GM23338 (cell line): ENCODE measurements at regions not wholly inside any gene's neighbourhood (a gene's known extent, or its start where the extent isn't known, plus 50 kb on each side); places are given as distances from the start of the nearest gene placed in this dataset.
A peak's percentile ranks its signal among the peaks of the same experiment; 100 is the strongest.

Experiments used
- ATAC-seq: fragments of 200-7000 bp; cut with Tn5 transposase; 3 replicates; pipeline ENCODE4 v1.9.1; 2020
- DNase-seq: peaks from one replicate; pipeline ENCODE4 v3.0.0-alpha.2; 2015; ENCODE audit warnings: low spot score
- H2AFZ ChIP-seq: fragments of 200-600 bp; sonication (generic); 2 replicates; pipeline ENCODE4 v1.8.0; 2016; ENCODE audit warnings: antibody characterized with exemption, mild to moderate bottlenecking, moderate library complexity
- H3F3A ChIP-seq: fragments of 200-600 bp; sonication (generic); replicated peaks from 2 replicates; pipeline ENCODE4 v1.8.0; 2017; ENCODE audit warnings: antibody characterized with exemption, mixed run types, low read depth
- H3K27ac ChIP-seq: fragments of 200-600 bp; sonication (generic); 2 replicates; pipeline ENCODE4 v1.6.1; 2016; ENCODE audit warnings: low read depth
- H3K27me3 ChIP-seq: fragments of 200-600 bp; sonication (generic); 2 replicates; pipeline ENCODE4 v1.8.0; 2016; ENCODE audit warnings: mild to moderate bottlenecking, mixed run types, moderate library complexity; ENCODE audit not compliant: insufficient read depth
- H3K36me3 ChIP-seq: fragments of 200-600 bp; sonication (generic); 2 replicates; pipeline ENCODE4 v1.8.0; 2016; ENCODE audit warnings: mild to moderate bottlenecking; ENCODE audit not compliant: insufficient read depth
- H3K4me1 ChIP-seq: fragments of 200-600 bp; sonication (generic); 2 replicates; pipeline ENCODE4 v1.8.0; 2016; ENCODE audit warnings: mild to moderate bottlenecking, moderate library complexity; ENCODE audit not compliant: insufficient read depth
- H3K4me2 ChIP-seq: fragments of 200-600 bp; sonication (generic); 2 replicates; pipeline ENCODE4 v1.7.1; 2017; ENCODE audit warnings: mixed run types
- H3K4me3 ChIP-seq: fragments of 200-600 bp; sonication (generic); 2 replicates; pipeline ENCODE4 v1.6.1; 2016; ENCODE audit warnings: mixed run types
- H3K79me2 ChIP-seq: fragments of 200-600 bp; sonication (generic); replicated peaks from 2 replicates; pipeline ENCODE4 v1.8.0; 2017; ENCODE audit warnings: mild to moderate bottlenecking; ENCODE audit not compliant: insufficient read depth
- H3K9me2 ChIP-seq: fragments of 200-600 bp; sonication (generic); 2 replicates; pipeline ENCODE4 v1.8.0; 2017; ENCODE audit not compliant: insufficient read depth
- H4K20me1 ChIP-seq: fragments of 200-600 bp; sonication (generic); replicated peaks from 2 replicates; pipeline ENCODE4 v1.8.0; 2017; ENCODE audit warnings: mild to moderate bottlenecking; ENCODE audit not compliant: insufficient read depth
- H3K27ac Mint-ChIP-seq: 2 replicates; pipeline ENCODE4 v1.8.0; 2020; ENCODE audit warnings: inconsistent platforms, mild to moderate bottlenecking, moderate library complexity, mixed read lengths
- H3K27me3 Mint-ChIP-seq: 3 replicates; pipeline ENCODE4 v1.8.0; 2022; ENCODE audit warnings: low read depth, mild to moderate bottlenecking, moderate library complexity, mixed read lengths, inconsistent platforms; ENCODE audit not compliant: insufficient read depth, poor library complexity
- H3K36me3 Mint-ChIP-seq: 3 replicates; pipeline ENCODE4 v1.8.0; 2021; ENCODE audit warnings: low read depth, mild to moderate bottlenecking, inconsistent platforms, moderate library complexity, mixed read lengths
- H3K4me1 Mint-ChIP-seq: 3 replicates; pipeline ENCODE4 v1.8.0; 2020; ENCODE audit warnings: mild to moderate bottlenecking, inconsistent platforms, mixed read lengths
- H3K4me3 Mint-ChIP-seq: 3 replicates; pipeline ENCODE4 v1.8.0; 2021; ENCODE audit warnings: moderate library complexity, mild to moderate bottlenecking, inconsistent platforms, mixed read lengths
- H3K9me3 Mint-ChIP-seq: 3 replicates; pipeline ENCODE4 v1.8.0; 2020; ENCODE audit warnings: moderate library complexity, mild to moderate bottlenecking, inconsistent platforms, mixed read lengths
- EZH2phosphoT487 ChIP-seq: fragments of 200-600 bp; sonication (generic); IDR thresholded peaks from one replicate; pipeline ENCODE4 v1.8.1; 2018; ENCODE audit warnings: antibody characterized with exemption; ENCODE audit not compliant: unreplicated experiment
- ZNF114 ChIP-seq: fragments of 250-450 bp; sonication (Bioruptor Pico); IDR thresholded peaks from 2 replicates; pipeline ENCODE4 v1.5.0; 2020; ENCODE audit warnings: mild to moderate bottlenecking, moderate library complexity
- ZNF331 ChIP-seq: fragments of 250-450 bp; sonication (Bioruptor Pico); IDR thresholded peaks from 2 replicates; pipeline ENCODE4 v1.5.0; 2020; ENCODE audit warnings: low read depth, mild to moderate bottlenecking, moderate library complexity
- TF ChIP-seq, protein P1 (sequence below): IDR thresholded peaks from 2 replicates; pipeline ENCODE4 v1.6.1; 2016; ENCODE audit warnings: antibody characterized with exemption
- TF ChIP-seq, protein P2 (sequence below): fragments of 250-450 bp; sonication (Bioruptor Pico); IDR thresholded peaks from 2 replicates; pipeline ENCODE4 v1.5.0; 2020; ENCODE audit warnings: mild to moderate bottlenecking, moderate library complexity
- TF ChIP-seq, protein P3 (sequence below), 2 experiments: fragments of 200-600 bp in 1 of 2; sonication (generic) in 1 of 2; conservative IDR thresholded peaks; 2 replicates each; pipeline versions ENCODE4 v1.5.1 to v1.6.1; 2016 to 2017; ENCODE audit warnings: antibody characterized with exemption in 2 of 2, low read depth in 2 of 2, mild to moderate bottlenecking in 2 of 2, moderate library complexity in 1 of 2

GRCh38 chr10:125547010-125547650 is 135.8 kb downstream of the TEX36 start:
- H3K27me3 Mint-ChIP-seq, result peaks cover 3% of the 10 kb centered on the region
- peak; percentile 49 for ATAC-seq
- no peaks in the 10 kb centered on the region for H3K27me3 ChIP-seq

GRCh38 chr10:125543796-125544195 is 139.2 kb downstream of the TEX36 start:
- no peak overlapping the region for H3K4me2 ChIP-seq
- peaks cover 19% of the 10 kb centered on the region for H3K4me1 Mint-ChIP-seq
- DNase-seq (no peak), ATAC-seq (no peak)
- H3F3A ChIP-seq, result no peaks in the 10 kb centered on the region
- no peak overlapping the region for H3K4me3 Mint-ChIP-seq
- peaks cover 10% of the 10 kb centered on the region; the same call in 1 of the 2 replicates for H3K4me1 ChIP-seq
- H3K27ac Mint-ChIP-seq, result no peak overlapping the region
- H3K9me3 Mint-ChIP-seq, result no peaks in the 10 kb centered on the region
- H3K36me3 Mint-ChIP-seq, result no peaks in the 10 kb centered on the region
- TF ChIP-seq, protein P1, sequence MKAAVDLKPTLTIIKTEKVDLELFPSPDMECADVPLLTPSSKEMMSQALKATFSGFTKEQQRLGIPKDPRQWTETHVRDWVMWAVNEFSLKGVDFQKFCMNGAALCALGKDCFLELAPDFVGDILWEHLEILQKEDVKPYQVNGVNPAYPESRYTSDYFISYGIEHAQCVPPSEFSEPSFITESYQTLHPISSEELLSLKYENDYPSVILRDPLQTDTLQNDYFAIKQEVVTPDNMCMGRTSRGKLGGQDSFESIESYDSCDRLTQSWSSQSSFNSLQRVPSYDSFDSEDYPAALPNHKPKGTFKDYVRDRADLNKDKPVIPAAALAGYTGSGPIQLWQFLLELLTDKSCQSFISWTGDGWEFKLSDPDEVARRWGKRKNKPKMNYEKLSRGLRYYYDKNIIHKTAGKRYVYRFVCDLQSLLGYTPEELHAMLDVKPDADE, result no peak
- TF ChIP-seq ZNF331 (CRISPR knock-in tag) (no peak), ZNF114 (CRISPR knock-in tag) (no peak), EZH2phosphoT487 (no peak)
- TF ChIP-seq, protein P2, sequence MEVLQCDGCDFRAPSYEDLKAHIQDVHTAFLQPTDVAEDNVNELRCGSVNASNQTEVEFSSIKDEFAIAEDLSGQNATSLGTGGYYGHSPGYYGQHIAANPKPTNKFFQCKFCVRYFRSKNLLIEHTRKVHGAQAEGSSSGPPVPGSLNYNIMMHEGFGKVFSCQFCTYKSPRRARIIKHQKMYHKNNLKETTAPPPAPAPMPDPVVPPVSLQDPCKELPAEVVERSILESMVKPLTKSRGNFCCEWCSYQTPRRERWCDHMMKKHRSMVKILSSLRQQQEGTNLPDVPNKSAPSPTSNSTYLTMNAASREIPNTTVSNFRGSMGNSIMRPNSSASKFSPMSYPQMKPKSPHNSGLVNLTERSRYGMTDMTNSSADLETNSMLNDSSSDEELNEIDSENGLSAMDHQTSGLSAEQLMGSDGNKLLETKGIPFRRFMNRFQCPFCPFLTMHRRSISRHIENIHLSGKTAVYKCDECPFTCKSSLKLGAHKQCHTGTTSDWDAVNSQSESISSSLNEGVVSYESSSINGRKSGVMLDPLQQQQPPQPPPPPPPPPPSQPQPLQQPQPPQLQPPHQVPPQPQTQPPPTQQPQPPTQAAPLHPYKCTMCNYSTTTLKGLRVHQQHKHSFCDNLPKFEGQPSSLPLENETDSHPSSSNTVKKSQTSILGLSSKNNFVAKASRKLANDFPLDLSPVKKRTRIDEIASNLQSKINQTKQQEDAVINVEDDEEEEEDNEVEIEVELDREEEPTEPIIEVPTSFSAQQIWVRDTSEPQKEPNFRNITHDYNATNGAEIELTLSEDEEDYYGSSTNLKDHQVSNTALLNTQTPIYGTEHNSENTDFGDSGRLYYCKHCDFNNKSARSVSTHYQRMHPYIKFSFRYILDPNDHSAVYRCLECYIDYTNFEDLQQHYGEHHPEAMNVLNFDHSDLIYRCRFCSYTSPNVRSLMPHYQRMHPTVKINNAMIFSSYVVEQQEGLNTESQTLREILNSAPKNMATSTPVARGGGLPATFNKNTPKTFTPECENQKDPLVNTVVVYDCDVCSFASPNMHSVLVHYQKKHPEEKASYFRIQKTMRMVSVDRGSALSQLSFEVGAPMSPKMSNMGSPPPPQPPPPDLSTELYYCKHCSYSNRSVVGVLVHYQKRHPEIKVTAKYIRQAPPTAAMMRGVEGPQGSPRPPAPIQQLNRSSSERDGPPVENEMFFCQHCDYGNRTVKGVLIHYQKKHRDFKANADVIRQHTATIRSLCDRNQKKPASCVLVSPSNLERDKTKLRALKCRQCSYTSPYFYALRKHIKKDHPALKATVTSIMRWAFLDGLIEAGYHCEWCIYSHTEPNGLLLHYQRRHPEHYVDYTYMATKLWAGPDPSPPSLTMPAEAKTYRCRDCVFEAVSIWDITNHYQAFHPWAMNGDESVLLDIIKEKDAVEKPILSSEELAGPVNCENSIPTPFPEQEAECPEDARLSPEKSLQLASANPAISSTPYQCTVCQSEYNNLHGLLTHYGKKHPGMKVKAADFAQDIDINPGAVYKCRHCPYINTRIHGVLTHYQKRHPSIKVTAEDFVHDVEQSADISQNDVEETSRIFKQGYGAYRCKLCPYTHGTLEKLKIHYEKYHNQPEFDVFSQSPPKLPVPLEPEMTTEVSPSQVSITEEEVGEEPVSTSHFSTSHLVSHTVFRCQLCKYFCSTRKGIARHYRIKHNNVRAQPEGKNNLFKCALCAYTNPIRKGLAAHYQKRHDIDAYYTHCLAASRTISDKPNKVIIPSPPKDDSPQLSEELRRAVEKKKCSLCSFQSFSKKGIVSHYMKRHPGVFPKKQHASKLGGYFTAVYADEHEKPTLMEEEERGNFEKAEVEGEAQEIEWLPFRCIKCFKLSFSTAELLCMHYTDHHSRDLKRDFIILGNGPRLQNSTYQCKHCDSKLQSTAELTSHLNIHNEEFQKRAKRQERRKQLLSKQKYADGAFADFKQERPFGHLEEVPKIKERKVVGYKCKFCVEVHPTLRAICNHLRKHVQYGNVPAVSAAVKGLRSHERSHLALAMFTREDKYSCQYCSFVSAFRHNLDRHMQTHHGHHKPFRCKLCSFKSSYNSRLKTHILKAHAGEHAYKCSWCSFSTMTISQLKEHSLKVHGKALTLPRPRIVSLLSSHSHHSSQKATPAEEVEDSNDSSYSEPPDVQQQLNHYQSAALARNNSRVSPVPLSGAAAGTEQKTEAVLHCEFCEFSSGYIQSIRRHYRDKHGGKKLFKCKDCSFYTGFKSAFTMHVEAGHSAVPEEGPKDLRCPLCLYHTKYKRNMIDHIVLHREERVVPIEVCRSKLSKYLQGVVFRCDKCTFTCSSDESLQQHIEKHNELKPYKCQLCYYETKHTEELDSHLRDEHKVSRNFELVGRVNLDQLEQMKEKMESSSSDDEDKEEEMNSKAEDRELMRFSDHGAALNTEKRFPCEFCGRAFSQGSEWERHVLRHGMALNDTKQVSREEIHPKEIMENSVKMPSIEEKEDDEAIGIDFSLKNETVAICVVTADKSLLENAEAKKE (CRISPR knock-in tag), result no peak
- H3K27me3 Mint-ChIP-seq, result peaks cover 3% of the 10 kb centered on the region
- H3K4me3 ChIP-seq, result no peak overlapping the region
- H2AFZ ChIP-seq, result no peak overlapping the region
- H4K20me1 ChIP-seq, result no peaks in the 10 kb centered on the region
- H3K36me3 ChIP-seq, result no peaks in the 10 kb centered on the region
- H3K27me3 ChIP-seq, result no peaks in the 10 kb centered on the region
- no peak overlapping the region for H3K27ac ChIP-seq
- H3K9me2 ChIP-seq, result no peaks in the 10 kb centered on the region
- H3K79me2 ChIP-seq, result no peaks in the 10 kb centered on the region

More at GRCh38 chr10:125547010-125547650, 135.8 kb downstream of the TEX36 start:
- no peaks in the 10 kb centered on the region for H4K20me1 ChIP-seq
- DNase-seq, result peak; percentile 22
- Mint-ChIP-seq H3K9me3 (no peaks in the 10 kb centered on the region; the same call in 2 of the 3 replicates), H3K4me1 (peaks cover 19% of the 10 kb centered on the region), H3K27ac (no peak overlapping the region), H3K4me3 (no peak overlapping the region), H3K36me3 (no peaks in the 10 kb centered on the region)
- no peaks in the 10 kb centered on the region for H3F3A ChIP-seq
- H3K4me2 ChIP-seq, result no peak overlapping the region
- no peak overlapping the region for H2AFZ ChIP-seq
- H3K9me2 ChIP-seq, result no peaks in the 10 kb centered on the region
- TF ChIP-seq ZNF331 (CRISPR knock-in tag), result no peak
- TF ChIP-seq, protein P3, sequence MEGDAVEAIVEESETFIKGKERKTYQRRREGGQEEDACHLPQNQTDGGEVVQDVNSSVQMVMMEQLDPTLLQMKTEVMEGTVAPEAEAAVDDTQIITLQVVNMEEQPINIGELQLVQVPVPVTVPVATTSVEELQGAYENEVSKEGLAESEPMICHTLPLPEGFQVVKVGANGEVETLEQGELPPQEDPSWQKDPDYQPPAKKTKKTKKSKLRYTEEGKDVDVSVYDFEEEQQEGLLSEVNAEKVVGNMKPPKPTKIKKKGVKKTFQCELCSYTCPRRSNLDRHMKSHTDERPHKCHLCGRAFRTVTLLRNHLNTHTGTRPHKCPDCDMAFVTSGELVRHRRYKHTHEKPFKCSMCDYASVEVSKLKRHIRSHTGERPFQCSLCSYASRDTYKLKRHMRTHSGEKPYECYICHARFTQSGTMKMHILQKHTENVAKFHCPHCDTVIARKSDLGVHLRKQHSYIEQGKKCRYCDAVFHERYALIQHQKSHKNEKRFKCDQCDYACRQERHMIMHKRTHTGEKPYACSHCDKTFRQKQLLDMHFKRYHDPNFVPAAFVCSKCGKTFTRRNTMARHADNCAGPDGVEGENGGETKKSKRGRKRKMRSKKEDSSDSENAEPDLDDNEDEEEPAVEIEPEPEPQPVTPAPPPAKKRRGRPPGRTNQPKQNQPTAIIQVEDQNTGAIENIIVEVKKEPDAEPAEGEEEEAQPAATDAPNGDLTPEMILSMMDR (conservative IDR thresholded peaks at IDR 0.05; ENCODE audit: low read depth in 2 of 2), result peak; percentile 39 to 62; a peak in 3 of 4 replicates
- no peaks in the 10 kb centered on the region for H3K79me2 ChIP-seq
- H3K36me3 ChIP-seq, result no peaks in the 10 kb centered on the region
- H3K27ac ChIP-seq, result no peak overlapping the region
- H3K4me3 ChIP-seq, result no peak overlapping the region
- H3K4me1 ChIP-seq, result peaks cover 10% of the 10 kb centered on the region; the same call in 1 of the 2 replicates
